GM12875 (cell line): ENCODE measurements at regions not wholly inside any gene's neighbourhood (a gene's known extent, or its start where the extent isn't known, plus 50 kb on each side); places are given as distances from the start of the nearest gene placed in this dataset.

ENCODE experiments used
- H3K4me3 ChIP-seq: one replicate; pipeline ENCODE4 v1.5.1; 2011; ENCODE audit warnings: low read depth, low read length, control low read depth
- TF ChIP-seq, protein P1 (sequence below): IDR thresholded peaks from 2 replicates; pipeline ENCODE4 v1.5.1; 2011; ENCODE audit warnings: low read depth, mild to moderate bottlenecking, control low read depth, inconsistent platforms, low read length, moderate library complexity, borderline replicate concordance; ENCODE audit not compliant: insufficient read depth

DNA sequence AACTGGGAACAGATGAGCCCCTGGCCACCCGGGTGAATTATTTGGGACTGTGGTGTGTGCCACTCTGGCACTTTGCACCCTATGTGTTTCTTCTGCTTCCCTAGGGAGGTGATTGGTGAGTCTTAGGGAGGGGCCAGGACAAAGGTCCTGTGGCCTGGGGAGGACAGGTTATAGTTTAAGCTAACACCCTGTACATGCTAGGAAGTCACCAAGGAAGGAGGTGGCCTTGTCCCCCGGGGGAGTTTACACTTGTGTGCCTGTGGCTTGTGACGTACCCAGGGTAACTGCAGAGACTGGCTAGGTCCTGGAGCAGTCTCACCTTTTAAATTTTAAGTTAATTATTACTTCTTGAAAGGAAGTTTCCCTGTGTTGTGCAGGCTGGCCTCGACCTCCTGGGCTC lies 196.2 kb downstream of the BAMBI start:
- TF ChIP-seq, protein P1, sequence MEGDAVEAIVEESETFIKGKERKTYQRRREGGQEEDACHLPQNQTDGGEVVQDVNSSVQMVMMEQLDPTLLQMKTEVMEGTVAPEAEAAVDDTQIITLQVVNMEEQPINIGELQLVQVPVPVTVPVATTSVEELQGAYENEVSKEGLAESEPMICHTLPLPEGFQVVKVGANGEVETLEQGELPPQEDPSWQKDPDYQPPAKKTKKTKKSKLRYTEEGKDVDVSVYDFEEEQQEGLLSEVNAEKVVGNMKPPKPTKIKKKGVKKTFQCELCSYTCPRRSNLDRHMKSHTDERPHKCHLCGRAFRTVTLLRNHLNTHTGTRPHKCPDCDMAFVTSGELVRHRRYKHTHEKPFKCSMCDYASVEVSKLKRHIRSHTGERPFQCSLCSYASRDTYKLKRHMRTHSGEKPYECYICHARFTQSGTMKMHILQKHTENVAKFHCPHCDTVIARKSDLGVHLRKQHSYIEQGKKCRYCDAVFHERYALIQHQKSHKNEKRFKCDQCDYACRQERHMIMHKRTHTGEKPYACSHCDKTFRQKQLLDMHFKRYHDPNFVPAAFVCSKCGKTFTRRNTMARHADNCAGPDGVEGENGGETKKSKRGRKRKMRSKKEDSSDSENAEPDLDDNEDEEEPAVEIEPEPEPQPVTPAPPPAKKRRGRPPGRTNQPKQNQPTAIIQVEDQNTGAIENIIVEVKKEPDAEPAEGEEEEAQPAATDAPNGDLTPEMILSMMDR: no peak
- no peak overlapping the region for H3K4me3 ChIP-seq

DNA sequence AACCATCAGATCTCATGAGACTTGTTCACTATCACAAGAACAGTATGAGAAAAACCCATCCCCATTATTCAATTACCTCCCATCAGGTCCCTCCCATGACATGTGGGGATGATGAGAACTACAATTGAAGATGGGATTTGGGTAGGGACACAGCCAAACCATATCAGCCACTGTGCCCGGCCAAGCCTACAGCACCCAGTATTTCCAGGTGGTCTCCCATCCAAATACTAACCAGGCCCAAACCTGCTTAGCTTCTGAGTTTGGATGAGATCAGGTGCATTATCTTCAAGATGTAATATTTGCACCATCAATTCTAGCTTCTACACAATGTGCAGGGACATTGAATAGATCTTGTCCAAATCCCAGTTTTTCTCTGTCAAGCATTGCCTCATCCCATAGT lies 196.9 kb downstream of the BAMBI start:
- TF ChIP-seq, protein P1: no peak
- no peak overlapping the region for H3K4me3 ChIP-seq

DNA sequence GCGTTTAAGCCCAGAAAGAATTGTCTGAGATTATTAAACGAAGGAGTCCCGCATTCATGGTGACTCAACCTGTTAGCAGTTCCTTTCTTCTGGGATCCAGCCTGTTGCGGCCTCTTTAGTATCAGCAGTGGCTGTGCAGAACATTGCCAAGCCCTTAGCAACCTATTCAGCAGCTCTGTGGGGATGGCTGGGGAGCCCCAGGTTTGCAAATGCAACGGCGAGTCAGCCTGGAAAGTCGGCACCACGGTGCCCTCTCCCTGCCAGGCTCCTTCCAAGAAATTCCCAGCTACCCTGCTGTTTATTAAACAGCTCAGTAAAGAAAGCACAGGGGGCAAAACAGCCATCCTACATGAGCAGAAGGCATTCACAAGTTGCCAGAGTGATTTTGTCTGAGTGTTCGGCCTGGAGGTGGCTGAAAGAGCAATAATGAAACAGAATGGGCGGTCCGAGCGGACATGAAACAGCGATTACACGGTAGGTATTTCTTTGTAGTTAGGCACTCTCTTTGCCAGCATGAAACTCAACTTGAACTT lies 198.3 kb downstream of the BAMBI start:
- no peak overlapping the region for H3K4me3 ChIP-seq
- TF ChIP-seq, protein P1: no peak

DNA sequence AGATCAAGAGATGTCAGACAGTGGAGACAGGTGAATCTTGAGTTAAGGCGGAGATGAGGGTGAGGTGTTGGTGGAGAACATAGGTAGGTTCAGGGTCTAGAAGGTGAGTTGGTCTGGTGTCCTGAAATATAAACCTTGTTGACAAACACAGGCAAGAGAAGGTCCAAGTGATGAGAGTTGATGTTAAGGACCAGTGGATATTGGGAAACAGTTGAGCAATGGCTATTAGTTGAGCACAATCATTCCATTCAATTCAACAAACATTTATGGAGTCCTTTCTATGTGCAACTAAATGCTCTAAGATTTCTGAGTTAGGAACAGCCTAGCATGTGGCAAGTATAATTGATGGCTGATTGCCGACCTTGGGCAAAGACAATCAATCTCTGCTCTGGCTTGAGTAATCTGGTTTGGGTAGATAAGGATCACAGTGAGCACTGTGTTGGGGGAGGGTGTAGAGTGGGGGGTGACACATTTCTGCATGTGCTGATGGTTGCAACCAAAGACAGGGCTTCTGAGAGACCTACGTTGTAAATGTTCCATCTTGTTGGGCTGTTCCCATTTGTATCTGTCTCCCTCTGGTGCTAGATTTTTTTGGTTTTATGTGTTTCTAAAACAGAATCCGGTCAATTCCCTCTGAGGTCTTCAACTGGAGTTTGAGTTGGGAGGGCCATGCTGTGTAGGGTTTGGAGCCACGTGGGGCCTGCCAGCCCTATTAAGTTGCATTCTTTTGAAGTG lies 201.1 kb downstream of the BAMBI start:
- TF ChIP-seq, protein P1: no peak

DNA sequence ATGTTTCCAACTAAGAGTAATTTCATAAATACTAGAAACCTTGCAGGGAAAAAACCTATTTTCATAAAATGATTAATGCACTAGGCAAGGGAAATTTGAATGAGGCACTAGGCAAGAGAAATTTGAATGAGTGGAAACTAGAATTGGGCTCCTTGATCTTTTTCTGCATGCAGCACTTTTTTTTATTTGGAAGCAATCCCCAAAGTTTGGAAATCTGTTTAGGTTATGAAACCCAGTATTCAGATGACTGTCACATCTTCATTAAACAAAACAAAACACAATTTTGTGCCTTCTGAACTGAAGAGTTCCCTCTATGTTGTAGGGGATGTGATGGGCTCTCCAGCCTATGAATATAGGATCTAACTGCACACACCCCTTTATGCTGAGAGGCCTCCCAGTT lies 201.9 kb downstream of the BAMBI start:
- TF ChIP-seq, protein P1: no peak
- no peak overlapping the region for H3K4me3 ChIP-seq

More for the DNA sequence above, 201.1 kb downstream of the BAMBI start:
- H3K4me3 ChIP-seq: no peak overlapping the region

DNA sequence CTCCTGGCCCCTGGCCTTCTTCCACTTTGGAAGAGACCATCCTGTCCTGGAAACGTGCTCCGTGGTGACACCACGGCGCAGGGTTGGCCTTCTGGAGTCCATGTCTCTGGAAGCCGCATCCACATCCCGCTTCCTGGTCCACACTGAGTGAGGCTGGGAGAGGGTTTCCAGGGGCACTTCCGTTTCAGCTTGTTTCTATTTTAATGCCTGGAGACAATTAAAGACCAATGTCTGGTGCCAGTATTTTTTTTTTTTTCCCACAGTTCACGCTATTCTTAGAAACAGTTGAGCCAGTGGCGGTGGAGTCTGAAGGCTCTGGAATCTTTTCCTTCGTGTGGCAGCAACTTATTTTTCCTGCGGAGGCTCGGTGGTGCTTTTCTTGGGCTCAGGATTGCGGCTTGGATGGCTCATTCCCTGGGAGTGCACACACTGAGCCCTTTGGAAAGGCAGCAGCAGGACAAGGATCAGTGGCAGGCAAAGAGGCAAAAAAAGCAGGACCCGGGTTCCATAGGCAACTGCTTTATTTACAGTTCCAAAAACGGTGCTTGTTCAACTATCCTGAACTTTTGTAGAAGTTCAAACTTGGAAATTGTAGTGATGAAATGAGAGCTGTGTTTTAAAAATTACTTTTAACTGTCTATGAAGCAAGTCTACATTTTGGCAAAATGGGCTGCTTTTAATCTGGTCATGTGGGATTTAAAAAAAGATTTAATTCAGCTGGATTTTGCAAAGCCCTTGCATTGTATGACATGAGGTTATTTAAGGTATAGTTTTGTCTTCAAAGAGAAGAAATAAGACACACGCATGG lies 202.8 kb downstream of the BAMBI start:
- TF ChIP-seq, protein P1: no peak
- H3K4me3 ChIP-seq: no peak overlapping the region
